Lower leg skin (tissue), 3 donors: ENCODE measurements at regions not wholly inside any gene's neighbourhood (a gene's known extent, or its start where the extent isn't known, plus 50 kb on each side); places are given as distances from the start of the nearest gene placed in this dataset.

Experiments used
- POLR2A ChIP-seq, 2 donors: fragments of 450-650 bp; IDR thresholded peaks; one replicate each; pipeline ENCODE4 v1.6.1; 2016 to 2017; ENCODE audit warnings: antibody characterized with exemption in 2 of 2, mild to moderate bottlenecking in 1 of 2, moderate library complexity in 1 of 2
- TF ChIP-seq, protein P1 (sequence below), 3 donors: fragments of 450-650 bp; IDR thresholded peaks; one replicate each; pipeline ENCODE4 v1.5.1; 2016; ENCODE audit warnings: antibody characterized with exemption in 3 of 3, mild to moderate bottlenecking in 3 of 3, moderate library complexity in 2 of 3

DNA sequence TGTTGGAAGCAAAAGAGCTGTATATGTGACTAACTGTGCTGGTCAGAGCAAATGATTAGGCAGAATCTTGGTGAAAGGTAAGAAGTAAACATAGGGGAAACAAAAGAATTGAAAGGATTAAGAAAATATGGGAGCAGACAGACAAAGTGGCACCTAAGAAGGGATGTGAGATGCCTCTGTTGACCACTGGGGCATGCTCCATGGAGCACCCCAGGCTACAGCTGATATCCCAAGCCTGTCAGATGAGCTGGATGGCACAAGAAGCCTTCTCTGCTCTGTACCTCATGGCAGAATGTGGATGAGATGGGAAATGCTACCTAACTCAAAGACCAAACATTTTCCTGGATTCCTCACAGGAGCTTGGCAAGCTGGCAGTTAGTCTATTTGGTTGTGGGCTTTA is 89.3 kb upstream of the SLIT3 start:
- TF ChIP-seq, protein P1, sequence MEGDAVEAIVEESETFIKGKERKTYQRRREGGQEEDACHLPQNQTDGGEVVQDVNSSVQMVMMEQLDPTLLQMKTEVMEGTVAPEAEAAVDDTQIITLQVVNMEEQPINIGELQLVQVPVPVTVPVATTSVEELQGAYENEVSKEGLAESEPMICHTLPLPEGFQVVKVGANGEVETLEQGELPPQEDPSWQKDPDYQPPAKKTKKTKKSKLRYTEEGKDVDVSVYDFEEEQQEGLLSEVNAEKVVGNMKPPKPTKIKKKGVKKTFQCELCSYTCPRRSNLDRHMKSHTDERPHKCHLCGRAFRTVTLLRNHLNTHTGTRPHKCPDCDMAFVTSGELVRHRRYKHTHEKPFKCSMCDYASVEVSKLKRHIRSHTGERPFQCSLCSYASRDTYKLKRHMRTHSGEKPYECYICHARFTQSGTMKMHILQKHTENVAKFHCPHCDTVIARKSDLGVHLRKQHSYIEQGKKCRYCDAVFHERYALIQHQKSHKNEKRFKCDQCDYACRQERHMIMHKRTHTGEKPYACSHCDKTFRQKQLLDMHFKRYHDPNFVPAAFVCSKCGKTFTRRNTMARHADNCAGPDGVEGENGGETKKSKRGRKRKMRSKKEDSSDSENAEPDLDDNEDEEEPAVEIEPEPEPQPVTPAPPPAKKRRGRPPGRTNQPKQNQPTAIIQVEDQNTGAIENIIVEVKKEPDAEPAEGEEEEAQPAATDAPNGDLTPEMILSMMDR (IDR thresholded peaks at IDR 0.05) = no peak
- TF ChIP-seq POLR2A (IDR thresholded peaks at IDR 0.05) = no peak
